Neural cell (in vitro differentiated cells): ENCODE measurements at regions not wholly inside any gene's neighbourhood (a gene's known extent, or its start where the extent isn't known, plus 50 kb on each side); places are given as distances from the start of the nearest gene placed in this dataset.

Source experiments
- H2AFZ ChIP-seq: fragments of 200-600, 300-800 bp; sonication (generic), shearing (Covaris generic); 2 replicates; pipeline ENCODE4 v1.6.0; 2014; ENCODE audit warnings: low read depth, mild to moderate bottlenecking, antibody characterized with exemption, low read length, moderate library complexity
- H3F3A ChIP-seq: fragments of 200-600 bp; shearing (Covaris generic); 2 replicates; pipeline ENCODE4 v1.6.1; 2016; ENCODE audit warnings: mild to moderate bottlenecking, moderate library complexity, mixed read lengths, antibody characterized with exemption, low read length; ENCODE audit not compliant: insufficient read depth, poor library complexity, severe bottlenecking
- H3K27ac ChIP-seq: fragments of 200-600, 300-800 bp; sonication (generic), shearing (Covaris generic); 2 replicates; pipeline ENCODE4 v1.5.1; 2014; ENCODE audit warnings: mild to moderate bottlenecking, low read length, moderate library complexity
- H3K27me3 ChIP-seq: fragments of 300-800, 200-600 bp; sonication (generic), shearing (Covaris generic); 2 replicates; pipeline ENCODE4 v1.6.0; 2014; ENCODE audit warnings: mild to moderate bottlenecking, low read depth, low read length, moderate library complexity; ENCODE audit not compliant: insufficient read depth
- H3K36me3 ChIP-seq: fragments of 300-800, 200-600 bp; sonication (generic), shearing (Covaris generic); 2 replicates; pipeline ENCODE4 v1.5.1; 2014; ENCODE audit warnings: mild to moderate bottlenecking, antibody characterized with exemption, low read length, moderate library complexity; ENCODE audit not compliant: insufficient read depth
- H3K4me2 ChIP-seq: fragments of 300-800, 200-600 bp; sonication (generic), shearing (Covaris generic); 2 replicates; pipeline ENCODE4 v1.6.0; 2014; ENCODE audit warnings: mild to moderate bottlenecking, low read length
- H3K4me3 ChIP-seq: fragments of 300-800, 200-600 bp; sonication (generic), shearing (Covaris generic); 2 replicates; pipeline ENCODE4 v1.5.1; 2014; ENCODE audit warnings: mild to moderate bottlenecking, low read length, moderate library complexity
- H3K79me2 ChIP-seq: fragments of 200-600 bp; shearing (Covaris generic); replicated peaks from 2 replicates; pipeline ENCODE4 v1.6.0; 2014; ENCODE audit warnings: mild to moderate bottlenecking, low read length, moderate library complexity; ENCODE audit not compliant: insufficient read depth
- H3K9ac ChIP-seq: fragments of 300-800, 200-600 bp; sonication (generic), shearing (Covaris generic); 2 replicates; pipeline ENCODE4 v1.6.1; 2016; ENCODE audit warnings: mild to moderate bottlenecking, low read length, mixed read lengths
- H3K9me2 ChIP-seq: fragments of 200-600 bp; shearing (Covaris generic); 2 replicates; pipeline ENCODE4 v1.6.1; 2016; ENCODE audit warnings: mild to moderate bottlenecking, low read length, mixed read lengths; ENCODE audit not compliant: insufficient read depth
- H3K9me3 ChIP-seq: fragments of 200-600, 300-800 bp; sonication (generic), shearing (Covaris generic); 2 replicates; pipeline ENCODE4 v1.6.1; 2016; ENCODE audit warnings: mild to moderate bottlenecking, mixed run types, low read length, moderate library complexity, mixed read lengths
- H4K20me1 ChIP-seq: fragments of 200-600 bp; shearing (Covaris generic); 2 replicates; pipeline ENCODE4 v1.6.1; 2016; ENCODE audit warnings: mild to moderate bottlenecking, mixed run types; ENCODE audit not compliant: insufficient read depth
- CTCF ChIP-seq: fragments of 450-650 bp; IDR thresholded peaks from 2 replicates; pipeline ENCODE4 v1.5.1; 2014; ENCODE audit warnings: antibody characterized with exemption, mild to moderate bottlenecking, moderate library complexity; ENCODE audit not compliant: poor library complexity, severe bottlenecking
- EP300 ChIP-seq: fragments of 450-650 bp; conservative IDR thresholded peaks from 2 replicates; pipeline ENCODE4 v1.6.1; 2014; ENCODE audit warnings: antibody characterized with exemption, mild to moderate bottlenecking, moderate library complexity; ENCODE audit not compliant: poor library complexity, severe bottlenecking
- EZH2 ChIP-seq: fragments of 200-600, 300-800 bp; shearing (Covaris generic), sonication (generic); IDR thresholded peaks from 2 replicates; pipeline ENCODE4 v1.6.1; 2014; ENCODE audit warnings: antibody characterized with exemption, low read length, borderline replicate concordance, mild to moderate bottlenecking; ENCODE audit not compliant: insufficient read depth, poor library complexity, severe bottlenecking
- MXI1 ChIP-seq: fragments of 450-650 bp; conservative IDR thresholded peaks from 2 replicates; pipeline ENCODE4 v1.6.1; 2014; ENCODE audit warnings: antibody characterized with exemption, mild to moderate bottlenecking; ENCODE audit not compliant: poor library complexity, severe bottlenecking
- POLR2AphosphoS5 ChIP-seq: IDR thresholded peaks from 2 replicates; pipeline ENCODE4 v1.6.1; 2012
- RAD21 ChIP-seq: fragments of 450-650 bp; conservative IDR thresholded peaks from 2 replicates; pipeline ENCODE4 v1.6.1; 2014; ENCODE audit warnings: antibody characterized with exemption, mild to moderate bottlenecking, moderate library complexity
- REST ChIP-seq: IDR thresholded peaks from 2 replicates; pipeline ENCODE4 v1.6.1; 2012; ENCODE audit warnings: borderline replicate concordance
- SMC3 ChIP-seq: fragments of 450-650 bp; conservative IDR thresholded peaks from 2 replicates; pipeline ENCODE4 v1.6.1; 2014; ENCODE audit warnings: antibody characterized with exemption, mild to moderate bottlenecking, moderate library complexity; ENCODE audit not compliant: poor library complexity
- TAF1 ChIP-seq: IDR thresholded peaks from 2 replicates; pipeline ENCODE4 v1.6.1; 2012; ENCODE audit warnings: low read depth

GRCh38 chr15:45867281-45867680, 232.5 kb downstream of the SQOR start:
- TF ChIP-seq SMC3 (no peak), EZH2 (no peak), REST (no peak), EP300 (no peak)
- Histone ChIP-seq H3K4me2 (no peak overlapping the region), H4K20me1 (no peaks in the 10 kb centered on the region), H3K36me3 (no peaks in the 10 kb centered on the region), H3K9me3 (no peaks in the 10 kb centered on the region), H2AFZ (no peak overlapping the region), H3K9me2 (no peaks in the 10 kb centered on the region), H3K4me3 (no peak overlapping the region), H3K27ac (no peak overlapping the region), H3K9ac (no peak overlapping the region), H3F3A (no peaks in the 10 kb centered on the region), H3K27me3 (no peaks in the 10 kb centered on the region), H3K79me2 (no peaks in the 10 kb centered on the region)

- Histone ChIP-seq H3K9me2 (no peaks in the 10 kb centered on the region), H3K9ac (no peak overlapping the region), H3K4me3 (no peak overlapping the region), H4K20me1 (no peaks in the 10 kb centered on the region), H3K36me3 (no peaks in the 10 kb centered on the region), H3K4me2 (no peak overlapping the region), H3K79me2 (no peaks in the 10 kb centered on the region), H3K27ac (no peak overlapping the region), H3F3A (no peaks in the 10 kb centered on the region), H2AFZ (no peak overlapping the region), H3K9me3 (no peaks in the 10 kb centered on the region), H3K27me3 (no peaks in the 10 kb centered on the region)
- TF ChIP-seq CTCF: no peak
- no peak for TF ChIP-seq EP300
- TF ChIP-seq TAF1: no peak
- TF ChIP-seq POLR2AphosphoS5: no peak
- TF ChIP-seq REST: no peak
- TF ChIP-seq MXI1: no peak
- no peak for TF ChIP-seq RAD21
- TF ChIP-seq EZH2: no peak
- TF ChIP-seq SMC3: no peak
Observed at GRCh38 chr15:45868109-45868691, 233.4 kb downstream of the SQOR start.
